ENCODE measurements at regions not wholly inside any gene's neighbourhood (a gene's known extent, or its start where the extent isn't known, plus 50 kb on each side); places are given as distances from the start of the nearest gene placed in this dataset.

DNA sequence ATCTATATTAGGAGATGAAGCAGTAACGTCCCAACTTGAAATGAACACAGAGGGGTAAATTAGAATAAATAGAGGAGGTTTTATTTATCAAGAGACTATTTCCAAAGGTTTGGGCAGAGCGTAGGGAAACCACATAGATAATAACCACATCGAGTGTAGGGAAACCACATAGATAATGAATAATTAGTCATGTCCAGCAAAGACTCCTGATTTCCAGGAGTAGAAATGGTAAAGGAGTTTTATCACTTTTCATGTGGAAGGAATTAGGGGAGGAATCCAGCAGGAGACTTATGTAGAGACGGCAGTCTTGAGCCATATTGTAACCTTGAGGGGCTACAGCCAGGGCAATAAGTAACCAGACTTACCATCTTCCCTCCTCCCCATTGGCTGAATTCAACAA lies 136.3 kb upstream of the CSNK1A1L start:
- TF ChIP-seq, protein P1, sequence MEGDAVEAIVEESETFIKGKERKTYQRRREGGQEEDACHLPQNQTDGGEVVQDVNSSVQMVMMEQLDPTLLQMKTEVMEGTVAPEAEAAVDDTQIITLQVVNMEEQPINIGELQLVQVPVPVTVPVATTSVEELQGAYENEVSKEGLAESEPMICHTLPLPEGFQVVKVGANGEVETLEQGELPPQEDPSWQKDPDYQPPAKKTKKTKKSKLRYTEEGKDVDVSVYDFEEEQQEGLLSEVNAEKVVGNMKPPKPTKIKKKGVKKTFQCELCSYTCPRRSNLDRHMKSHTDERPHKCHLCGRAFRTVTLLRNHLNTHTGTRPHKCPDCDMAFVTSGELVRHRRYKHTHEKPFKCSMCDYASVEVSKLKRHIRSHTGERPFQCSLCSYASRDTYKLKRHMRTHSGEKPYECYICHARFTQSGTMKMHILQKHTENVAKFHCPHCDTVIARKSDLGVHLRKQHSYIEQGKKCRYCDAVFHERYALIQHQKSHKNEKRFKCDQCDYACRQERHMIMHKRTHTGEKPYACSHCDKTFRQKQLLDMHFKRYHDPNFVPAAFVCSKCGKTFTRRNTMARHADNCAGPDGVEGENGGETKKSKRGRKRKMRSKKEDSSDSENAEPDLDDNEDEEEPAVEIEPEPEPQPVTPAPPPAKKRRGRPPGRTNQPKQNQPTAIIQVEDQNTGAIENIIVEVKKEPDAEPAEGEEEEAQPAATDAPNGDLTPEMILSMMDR (conservative IDR thresholded peaks at IDR 0.05 in 1 of 2, IDR thresholded peaks at IDR 0.05 in 1 of 2; ENCODE audit: low read depth in 1 of 2, low read length in 2 of 2): no peak
- no peak for TF ChIP-seq EZH2 (IDR thresholded peaks at IDR 0.05; ENCODE audit: low read length, missing control alignments)

Measured in fibroblast of lung (primary cell).